ENCODE measurements at regions not wholly inside any gene's neighbourhood (a gene's known extent, or its start where the extent isn't known, plus 50 kb on each side); places are given as distances from the start of the nearest gene placed in this dataset.

- TF ChIP-seq REST (IDR thresholded peaks at IDR 0.05; ENCODE audit: low read depth, low read length): no peak
- TF ChIP-seq, protein P1, sequence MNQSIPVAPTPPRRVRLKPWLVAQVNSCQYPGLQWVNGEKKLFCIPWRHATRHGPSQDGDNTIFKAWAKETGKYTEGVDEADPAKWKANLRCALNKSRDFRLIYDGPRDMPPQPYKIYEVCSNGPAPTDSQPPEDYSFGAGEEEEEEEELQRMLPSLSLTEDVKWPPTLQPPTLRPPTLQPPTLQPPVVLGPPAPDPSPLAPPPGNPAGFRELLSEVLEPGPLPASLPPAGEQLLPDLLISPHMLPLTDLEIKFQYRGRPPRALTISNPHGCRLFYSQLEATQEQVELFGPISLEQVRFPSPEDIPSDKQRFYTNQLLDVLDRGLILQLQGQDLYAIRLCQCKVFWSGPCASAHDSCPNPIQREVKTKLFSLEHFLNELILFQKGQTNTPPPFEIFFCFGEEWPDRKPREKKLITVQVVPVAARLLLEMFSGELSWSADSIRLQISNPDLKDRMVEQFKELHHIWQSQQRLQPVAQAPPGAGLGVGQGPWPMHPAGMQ (IDR thresholded peaks at IDR 0.05; ENCODE audit: borderline replicate concordance): no peak
- TF ChIP-seq BACH1 (IDR thresholded peaks at IDR 0.05; ENCODE audit: borderline replicate concordance): no peak
- TF ChIP-seq NR2C2 (IDR thresholded peaks at IDR 0.05; ENCODE audit: borderline replicate concordance, control insufficient read depth, insufficient read length, low read depth): no peak
- TF ChIP-seq ZNF592 (IDR thresholded peaks at IDR 0.05): no peak
- no peak for TF ChIP-seq FOXK2 (IDR thresholded peaks at IDR 0.05)
- no peak for TF ChIP-seq USF2 (IDR thresholded peaks at IDR 0.05; ENCODE audit: borderline replicate concordance, low read depth, low read length)
- no peak for TF ChIP-seq RCOR1 (conservative IDR thresholded peaks at IDR 0.05; ENCODE audit: low read depth, low read length)
Observed at GRCh38 chr7:32263611-32264010, 193.4 kb upstream of the PDE1C start (continued).
